SKM-1 treated with dmso at 0.1 percent for 144 hours (cell line): ENCODE measurements at regions not wholly inside any gene's neighbourhood (a gene's known extent, or its start where the extent isn't known, plus 50 kb on each side); places are given as distances from the start of the nearest gene placed in this dataset.
"Not testable (repeated sequence)": the region's sequence is repeated elsewhere in the genome, so short reads cannot be mapped to it uniquely, and the experiment has no call there.

Source experiments
- DNase-seq: peaks from one replicate; lab custom pipeline; 2025; ENCODE audit not compliant: unreplicated experiment; lab: John Stamatoyannopoulos, UW

DNA sequence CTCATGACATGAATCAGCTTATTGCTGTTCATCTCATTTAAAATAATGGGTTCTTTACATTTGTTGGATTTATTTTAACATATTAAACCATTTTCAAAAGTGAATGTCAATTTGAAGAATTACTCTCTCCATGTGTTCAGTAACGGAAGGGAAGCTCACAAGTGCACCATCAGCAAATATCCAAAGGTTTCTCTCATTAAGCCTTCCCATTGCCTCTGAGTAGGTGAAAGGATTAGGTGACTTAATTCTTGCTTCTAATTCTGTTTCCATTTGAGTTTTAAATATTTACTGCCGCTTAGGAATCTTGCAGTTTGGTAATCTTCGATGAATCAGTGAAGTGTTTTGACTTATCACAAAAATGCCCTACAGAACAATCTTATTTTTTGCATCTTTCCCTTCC is 145.1 kb upstream of the NYAP2 start:
- DNase-seq = no peak

- no peak for DNase-seq
Observed at GRCh38 chr2:225244933-225245332, 154.6 kb upstream of the NYAP2 start.

DNA sequence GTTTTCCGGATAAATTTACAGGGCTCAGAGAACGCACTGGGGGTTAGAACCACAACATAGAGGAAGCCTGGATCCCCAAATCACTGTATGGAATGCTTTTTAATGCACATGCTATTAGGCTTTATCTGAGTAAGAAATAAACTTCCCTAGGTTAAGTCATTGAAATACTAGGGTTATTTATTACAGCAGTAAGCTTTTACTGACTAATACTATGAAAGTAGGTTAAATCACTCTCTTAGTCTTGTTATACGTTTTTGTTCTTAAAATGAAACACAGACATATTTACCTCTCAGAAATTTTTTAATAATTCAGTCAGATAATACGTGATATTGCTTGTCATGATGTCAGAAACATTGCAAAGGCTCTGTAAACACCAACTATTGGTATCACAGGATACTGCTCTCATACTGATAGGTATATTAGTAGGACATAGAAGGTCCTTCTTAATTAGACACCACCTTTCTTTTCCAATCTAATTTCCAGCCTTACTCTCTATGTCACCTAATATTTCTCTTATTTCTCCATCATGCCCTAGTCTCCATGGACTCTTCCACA is 162.7 kb upstream of the NYAP2 start:
- no peak for DNase-seq

GRCh38 chr2:225233234-225233633 is 166.3 kb upstream of the NYAP2 start:
- no peak for DNase-seq

DNA sequence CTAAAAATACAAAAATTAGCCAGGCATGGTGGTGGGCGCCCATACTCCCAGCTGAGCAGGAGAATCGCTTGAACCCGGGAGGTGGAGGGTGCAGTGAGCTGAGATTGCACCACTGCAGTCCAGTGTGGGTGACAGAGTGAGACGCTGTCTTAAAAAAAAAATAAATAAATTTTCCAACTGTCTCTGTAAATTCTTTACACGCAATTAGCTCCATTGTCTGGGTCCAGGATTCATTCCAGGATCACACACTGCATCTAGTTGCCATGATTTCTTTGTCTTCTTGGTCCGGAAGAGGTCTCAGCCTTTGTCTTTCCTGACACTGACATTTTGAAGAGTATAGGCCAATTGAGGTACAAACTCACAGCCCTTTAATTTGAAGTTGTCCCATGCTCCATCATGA is 167.6 kb upstream of the NYAP2 start:
- no peak for DNase-seq

GRCh38 chr2:225229346-225229745 is 170.2 kb upstream of the NYAP2 start:
- not testable (repeated sequence) for DNase-seq

- DNase-seq = no peak
Observed at GRCh38 chr2:225226441-225226840, 173.1 kb upstream of the NYAP2 start.

GRCh38 chr2:225223301-225223700 is 176.2 kb upstream of the NYAP2 start:
- DNase-seq = no peak

DNA sequence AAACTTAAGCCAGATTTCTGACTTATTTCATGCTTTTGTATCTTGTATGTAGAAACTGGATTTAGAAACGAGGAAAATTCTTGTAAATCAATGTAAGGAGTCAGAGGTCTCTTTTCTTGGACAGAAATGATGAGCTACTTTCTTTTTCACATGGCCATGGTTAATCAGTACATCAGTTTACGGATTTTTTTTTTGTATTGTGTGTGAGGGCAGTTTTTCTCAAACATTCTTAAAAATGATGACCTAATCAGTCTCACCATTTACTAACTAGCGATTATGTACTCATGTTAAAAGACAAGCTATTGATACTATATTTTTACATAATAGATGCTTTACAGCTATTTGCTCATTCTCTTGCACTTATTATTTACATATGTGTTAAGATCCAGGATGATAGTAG is 165.2 kb upstream of the DOCK10 start:
- no peak for DNase-seq

DNA sequence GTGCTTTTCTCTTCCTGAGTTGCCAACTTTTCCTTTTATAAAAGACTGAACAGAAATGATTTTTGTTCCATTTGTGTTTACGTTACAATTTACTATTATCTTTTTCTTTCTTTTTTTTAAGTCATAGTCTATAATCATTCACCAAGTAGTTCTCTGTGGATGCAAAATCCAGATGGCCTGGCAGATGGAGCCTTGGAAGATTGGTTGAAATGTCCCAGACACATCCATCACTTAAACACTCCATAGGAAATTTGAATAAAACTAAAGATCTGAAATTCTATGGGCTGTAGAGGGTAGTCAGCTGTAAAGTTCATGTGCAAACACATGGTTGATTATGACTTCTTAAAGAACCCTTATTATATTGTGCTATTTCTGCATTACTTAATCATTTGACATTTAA is 164.8 kb upstream of the DOCK10 start:
- DNase-seq = no peak

DNA sequence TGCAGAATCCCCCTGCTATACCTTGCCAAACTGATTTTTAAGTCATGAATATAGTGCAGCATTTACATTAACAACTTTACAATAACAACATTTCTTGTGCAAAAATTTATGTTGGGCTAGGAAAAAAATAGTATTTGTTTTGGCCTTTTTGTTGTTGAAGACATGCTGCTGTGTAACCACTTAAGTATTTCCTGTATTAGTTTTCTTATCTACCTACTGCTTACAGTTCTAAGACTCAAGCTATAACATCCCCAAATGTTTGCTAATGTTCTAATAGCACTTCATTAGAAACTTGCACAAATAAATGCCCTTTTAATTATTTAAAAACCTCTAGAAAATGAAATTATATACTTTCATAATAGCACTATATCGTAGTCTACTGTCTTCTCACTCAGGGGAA is 154.3 kb upstream of the DOCK10 start:
- no peak for DNase-seq

- DNase-seq = no peak
Observed at GRCh38 chr2:225192869-225193268, 150.6 kb upstream of the DOCK10 start.

DNA sequence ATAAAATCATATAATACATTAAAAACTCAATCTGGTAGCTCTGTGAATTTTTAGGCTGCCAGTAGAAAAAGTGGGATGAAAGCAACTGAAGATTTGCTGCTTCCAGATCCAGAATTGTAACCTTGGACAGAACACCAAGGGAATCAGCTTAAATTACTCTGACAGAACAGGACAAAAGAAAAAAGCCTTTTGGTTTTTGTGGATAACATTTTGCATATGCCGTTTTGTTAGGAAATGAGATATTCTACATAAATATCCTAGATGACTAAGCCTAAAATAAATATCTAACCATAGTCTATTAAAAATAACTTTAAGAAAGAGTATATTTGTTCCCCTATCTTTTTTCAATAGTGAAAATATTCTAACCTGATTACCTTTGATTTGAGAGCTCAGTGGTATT is 148.7 kb upstream of the DOCK10 start:
- DNase-seq = no peak

DNA sequence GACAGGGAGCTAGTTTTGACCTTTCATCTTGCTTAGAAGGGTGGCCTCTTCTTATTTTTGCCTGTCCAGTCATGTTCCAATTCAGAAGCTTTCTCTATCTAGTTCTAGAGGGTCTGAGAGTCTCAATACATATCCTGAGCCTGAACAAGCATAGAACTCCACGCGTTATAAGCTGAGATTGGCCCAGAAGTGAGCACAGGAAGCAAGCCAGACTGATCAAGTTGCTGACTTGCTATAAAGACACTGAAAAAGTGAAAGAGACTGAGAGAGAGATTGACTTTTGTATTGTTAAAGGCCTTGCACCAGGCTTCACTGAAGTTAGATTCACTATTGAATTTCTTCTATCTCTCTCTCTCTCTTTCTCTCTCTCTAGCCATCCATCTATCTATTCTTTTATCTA is 142.7 kb upstream of the DOCK10 start:
- DNase-seq = no peak

- no peak for DNase-seq
Observed at GRCh38 chr2:225182126-225182525, 139.9 kb upstream of the DOCK10 start.

- no peak for DNase-seq
Observed at GRCh38 chr2:225177098-225177497, 134.8 kb upstream of the DOCK10 start.

DNA sequence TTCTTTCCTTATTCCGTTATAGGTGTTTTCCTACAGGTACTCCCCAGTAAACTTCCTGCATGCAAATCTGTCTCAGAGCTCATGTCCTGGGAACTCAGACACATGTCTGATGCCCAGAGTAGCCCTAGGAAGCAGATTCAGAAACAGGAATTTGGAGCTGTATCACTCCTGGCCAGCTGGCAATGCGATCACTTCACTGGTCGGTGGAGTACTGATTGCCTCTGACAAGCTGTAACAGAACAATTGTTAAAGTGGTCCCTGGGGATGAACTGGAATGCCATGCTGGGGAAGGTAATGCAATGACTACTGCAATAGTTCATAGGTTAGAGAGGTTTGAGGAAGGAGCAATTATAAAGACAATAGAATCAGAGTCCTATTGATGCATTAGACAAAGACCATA is 131.6 kb upstream of the DOCK10 start:
- no peak for DNase-seq

DNA sequence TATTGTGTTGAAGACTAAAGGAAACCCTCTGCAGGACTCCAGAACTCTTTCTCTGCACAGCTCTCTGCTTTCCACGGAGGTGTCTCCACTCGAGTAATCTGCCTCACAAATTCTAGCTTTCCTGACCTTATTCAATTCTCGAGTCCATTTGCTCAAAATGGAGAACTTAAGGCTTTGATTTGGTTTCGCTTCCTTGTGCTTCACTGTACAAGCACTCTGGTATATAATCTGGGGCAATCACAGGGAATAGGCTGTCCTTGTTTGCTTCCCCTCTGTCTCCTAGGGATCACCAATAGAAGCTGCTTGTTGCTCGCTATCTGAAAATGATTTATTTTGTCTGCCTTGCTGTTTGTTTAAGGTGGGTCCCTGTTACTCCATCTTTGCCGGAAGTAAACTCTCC is 129.1 kb upstream of the DOCK10 start:
- DNase-seq = peak; percentile 12

DNA sequence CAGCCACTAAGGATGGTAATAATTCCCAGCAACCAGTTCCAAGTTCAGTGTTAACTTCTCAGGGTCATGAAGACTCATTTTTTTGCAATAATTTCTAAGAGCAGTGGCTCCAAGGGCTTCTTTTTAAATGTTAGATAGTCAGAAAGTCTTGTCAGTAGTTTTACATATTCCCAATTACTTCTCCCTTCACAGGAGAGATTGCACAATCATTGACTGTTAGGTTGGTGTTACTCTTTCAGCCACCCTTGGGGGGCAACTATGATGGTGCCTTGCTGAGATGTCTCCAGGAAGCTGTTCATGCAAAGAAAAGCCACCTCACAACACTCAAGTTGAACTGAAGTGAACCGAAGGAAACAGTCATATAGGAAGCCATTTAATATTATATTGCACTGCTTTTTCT is 127.9 kb upstream of the DOCK10 start:
- DNase-seq = no peak

GRCh38 chr2:225169396-225169795 is 127.1 kb upstream of the DOCK10 start:
- DNase-seq = no peak

DNA sequence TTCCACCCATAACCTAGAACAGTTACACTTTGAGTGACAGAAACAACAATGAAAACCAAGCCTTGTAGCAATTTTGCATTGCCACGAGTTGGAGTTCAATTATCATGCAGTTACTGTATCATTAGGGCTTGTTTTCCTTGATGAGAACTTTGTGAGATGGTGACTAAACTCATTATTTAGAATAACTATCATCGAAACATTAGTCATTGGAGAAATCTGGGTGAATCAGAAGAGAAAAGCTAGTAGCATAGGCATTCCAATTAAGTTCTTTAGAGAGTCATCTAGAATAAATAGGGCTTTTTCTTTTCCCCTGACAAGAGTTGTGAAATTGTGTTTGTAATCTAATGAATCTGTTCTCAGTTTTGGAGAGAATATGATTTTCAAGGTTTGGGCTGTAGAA is 122.8 kb upstream of the DOCK10 start:
- no peak for DNase-seq

DNA sequence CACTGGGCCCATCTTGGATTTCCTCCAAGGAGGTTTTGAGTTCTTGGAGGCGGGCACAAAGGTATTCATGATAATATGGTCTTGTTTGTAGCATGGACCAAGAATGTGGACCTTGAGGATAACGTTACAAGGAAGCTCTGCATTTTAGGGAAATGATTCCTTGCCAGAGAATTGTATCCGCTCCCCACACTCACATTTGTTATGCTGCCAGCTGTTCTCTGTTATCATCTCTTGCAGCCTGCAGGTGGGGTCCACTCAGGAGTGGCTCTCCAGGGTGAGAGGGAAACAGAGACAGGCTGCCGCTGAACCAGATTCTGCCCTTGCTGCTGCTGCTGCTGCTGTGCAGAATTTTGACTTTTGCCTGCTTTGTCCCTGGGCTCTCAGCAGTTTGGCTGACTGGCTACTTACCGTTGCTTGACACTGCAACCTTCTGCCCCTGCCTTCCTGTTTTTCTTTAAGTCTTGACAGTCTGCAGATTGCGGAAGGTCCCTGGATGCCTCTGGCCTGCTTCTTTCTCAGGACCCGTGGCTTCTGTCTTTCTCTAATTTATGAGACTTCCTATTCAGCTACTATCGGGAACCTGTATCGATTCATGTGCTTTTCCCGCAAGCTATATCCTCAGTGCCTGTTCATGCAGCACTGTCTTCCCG is 122.3 kb upstream of the DOCK10 start:
- DNase-seq = no peak

DNA sequence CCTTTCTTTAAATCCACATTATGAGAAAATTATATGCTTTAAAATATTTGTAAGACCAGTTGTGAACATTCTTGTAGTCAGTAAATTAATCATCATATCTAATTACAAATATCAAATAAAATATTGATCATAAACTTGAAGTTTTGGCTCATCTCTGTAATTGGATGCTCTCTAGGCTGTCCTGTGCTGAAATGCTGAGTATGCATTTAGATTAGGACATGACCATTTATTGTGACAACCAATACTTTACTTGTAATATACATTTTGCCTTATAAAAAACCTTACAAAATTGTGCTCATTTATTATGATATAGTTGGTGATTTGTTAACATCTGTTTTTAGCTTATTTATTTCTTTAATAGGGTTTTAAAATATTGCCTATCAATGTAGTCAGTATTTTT is 116.1 kb upstream of the DOCK10 start:
- no peak for DNase-seq
